Kidney (tissue), 13 donors: ENCODE measurements at regions not wholly inside any gene's neighbourhood (a gene's known extent, or its start where the extent isn't known, plus 50 kb on each side); places are given as distances from the start of the nearest gene placed in this dataset.

Source experiments
- DNase-seq, 5 donors: peaks; one replicate each; pipeline ENCODE4 v3.0.0-alpha.2; 2013 to 2020
- FAIRE-seq: peaks from 2 replicates; lab custom pipeline; 2012; peaks lifted over from hg19 to GRCh38; lab: Jason Lieb, UNC
- H3K27ac ChIP-seq, 2 donors: one replicate each; pipeline ENCODE4 v1.7.0; 2013; ENCODE audit warnings: low read depth in 2 of 2, low read length in 2 of 2, inconsistent platforms in 1 of 2
- H3K27me3 ChIP-seq: one replicate; pipeline ENCODE4 v1.7.1; 2013; ENCODE audit warnings: low read length, inconsistent platforms; ENCODE audit not compliant: control insufficient read depth, insufficient read depth
- H3K36me3 ChIP-seq, 3 donors: one replicate each; pipeline versions ENCODE4 v1.7.0 to v1.7.1; 2013; ENCODE audit warnings: low read length in 3 of 3, control low read depth in 1 of 3, inconsistent platforms in 1 of 3; ENCODE audit not compliant: insufficient read depth in 3 of 3, control insufficient read depth in 2 of 3
- H3K4me1 ChIP-seq, 3 donors: one replicate each; pipeline versions ENCODE4 v1.7.0 to v1.7.1; 2013; ENCODE audit warnings: low read length in 3 of 3, inconsistent platforms in 1 of 3, low read depth in 1 of 3; ENCODE audit not compliant: control insufficient read depth in 2 of 3, insufficient read depth in 2 of 3
- H3K4me3 ChIP-seq, 3 donors: one replicate each; pipeline versions ENCODE4 v1.7.0 to v1.8.1; 2013; ENCODE audit warnings: low read length in 3 of 3, control low read depth in 1 of 3, inconsistent platforms in 1 of 3
- H3K9ac ChIP-seq, 3 donors: one replicate each; pipeline versions ENCODE4 v1.7.0 to v1.7.1; 2013; ENCODE audit warnings: low read length in 3 of 3, control low read depth in 1 of 3, inconsistent platforms in 1 of 3
- H3K9me3 ChIP-seq, 3 donors: one replicate each; pipeline versions ENCODE4 v1.7.0 to v1.7.1; 2013; ENCODE audit warnings: low read length in 3 of 3, control low read depth in 1 of 3, inconsistent platforms in 1 of 3; ENCODE audit not compliant: control insufficient read depth in 2 of 3, insufficient read depth in 1 of 3
- CTCF ChIP-seq: IDR thresholded peaks from 3 replicates; pipeline ENCODE4 v1.5.1; 2012; ENCODE audit warnings: mild to moderate bottlenecking, moderate library complexity, borderline replicate concordance; ENCODE audit not compliant: insufficient read depth; ENCODE audit errors: extremely low read depth
- intact Hi-C: fragments of 100-400 bp; cut with DNase I; formaldehyde crosslinking; loops from one replicate; pipeline ENCODE4 v1.11.1; 2022
- donor health status: control.
- donor health status: control.
- donor health status: control.
- donor health status: control.
- donor health status: control.
- donor health status: DM: yes; HTN: yes; CAD: no.
- donor health status: Normal renal cell carcinoma (clear cell type).

DNA sequence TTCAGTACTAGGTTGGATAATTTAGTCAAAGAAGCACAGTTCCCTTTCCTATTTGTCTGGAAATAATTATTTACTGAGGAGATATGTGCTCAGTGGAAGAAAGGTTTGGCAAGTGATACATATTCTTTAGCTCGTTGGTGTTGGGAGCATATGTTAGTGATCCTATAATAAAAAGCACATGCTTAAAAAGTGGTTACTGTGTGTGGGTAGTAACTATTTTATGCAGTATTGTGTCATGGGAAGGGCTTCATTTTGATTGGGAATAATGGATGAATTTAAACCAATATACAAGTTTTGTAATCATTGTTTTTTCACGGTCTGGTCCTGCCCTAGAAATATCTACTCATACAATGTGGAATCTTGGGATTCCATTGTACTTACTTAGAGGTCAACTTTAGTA is 188.7 kb upstream of the PPP1R3A start:
- no peaks in the 10 kb centered on the region for H3K9me3 ChIP-seq
- H3K4me1 ChIP-seq: no peaks in the 10 kb centered on the region
- no peaks in the 10 kb centered on the region for H3K36me3 ChIP-seq
- no peak overlapping the region for H3K4me3 ChIP-seq
- no peak for DNase-seq
- no peak for TF ChIP-seq CTCF
- no peak overlapping the region for H3K9ac ChIP-seq
- no peaks in the 10 kb centered on the region for H3K27me3 ChIP-seq
- intact Hi-C loops: no loop called here
- no peak for FAIRE-seq
- H3K27ac ChIP-seq: no peak overlapping the region

DNA sequence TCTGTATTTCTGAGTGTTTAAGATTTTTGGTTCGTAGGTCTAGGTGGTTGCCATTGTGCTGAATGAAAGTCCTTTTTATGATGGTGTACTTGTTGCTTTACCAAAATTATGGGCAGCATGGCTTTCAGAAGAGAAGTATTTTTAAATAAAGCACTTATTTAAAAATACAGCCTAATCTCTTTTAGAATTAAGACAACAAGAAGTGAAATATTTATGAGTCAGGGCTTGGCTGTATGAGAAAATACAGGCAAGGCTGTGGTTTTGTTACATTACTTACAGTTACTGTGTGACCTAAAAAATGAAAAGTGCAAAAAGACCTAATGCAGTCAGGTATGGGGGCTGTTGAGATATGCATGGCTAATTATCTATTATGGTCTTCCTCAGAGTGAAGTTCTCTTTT is 185.2 kb upstream of the PPP1R3A start:
- Histone ChIP-seq H3K27ac (no peak overlapping the region), H3K36me3 (no peaks in the 10 kb centered on the region), H3K27me3 (no peaks in the 10 kb centered on the region), H3K4me3 (no peak overlapping the region), H3K9me3 (no peaks in the 10 kb centered on the region), H3K4me1 (no peaks in the 10 kb centered on the region), H3K9ac (no peak overlapping the region)
- intact Hi-C loops: no loop called here
- TF ChIP-seq CTCF: no peak
- no peak for FAIRE-seq
- DNase-seq: no peak

DNA sequence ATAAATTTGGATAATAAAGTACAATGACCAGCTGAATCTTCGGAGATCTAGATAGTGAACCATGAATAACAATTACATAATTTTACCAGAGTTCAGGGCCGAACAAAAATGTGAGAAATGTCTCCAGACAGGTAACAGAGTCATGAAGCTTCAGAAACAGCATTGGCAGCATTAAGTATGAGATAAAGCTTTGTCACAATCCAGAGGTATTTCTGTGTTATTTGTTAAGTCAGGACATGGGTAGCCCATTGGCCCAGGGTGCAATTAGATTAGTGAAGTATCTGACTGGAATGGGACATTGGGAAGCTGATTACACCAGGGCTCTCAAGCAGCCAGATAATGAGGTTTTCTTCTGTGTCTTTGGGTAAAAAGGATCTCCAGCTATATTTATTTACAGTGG is 184.2 kb upstream of the PPP1R3A start:
- H3K27ac ChIP-seq: no peak overlapping the region
- no peak for TF ChIP-seq CTCF
- H3K4me3 ChIP-seq: no peak overlapping the region
- DNase-seq (no peak), FAIRE-seq (no peak)
- no peaks in the 10 kb centered on the region for H3K9me3 ChIP-seq
- no peaks in the 10 kb centered on the region for H3K27me3 ChIP-seq
- intact Hi-C loops: no loop called here
- no peak overlapping the region for H3K9ac ChIP-seq
- no peaks in the 10 kb centered on the region for H3K36me3 ChIP-seq
- H3K4me1 ChIP-seq: no peaks in the 10 kb centered on the region

DNA sequence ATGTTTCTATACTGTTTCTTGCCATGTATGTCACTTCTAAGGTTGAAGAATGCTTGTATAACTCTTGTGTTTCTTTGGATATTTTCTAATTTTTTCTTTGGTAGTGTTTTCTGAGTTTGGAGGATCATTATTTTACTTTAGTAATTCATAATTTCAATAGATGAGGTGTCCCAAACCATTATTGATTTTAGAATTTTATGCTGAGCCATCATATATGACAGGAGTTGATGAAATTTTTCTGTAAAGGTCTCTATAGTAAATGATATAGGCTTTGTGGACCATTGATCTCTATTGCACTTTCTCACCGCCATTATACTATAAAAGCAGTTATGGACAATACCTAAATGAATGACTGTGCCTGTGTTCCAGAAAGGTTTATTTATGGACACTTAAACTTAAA is 183.3 kb upstream of the PPP1R3A start:
- no peak for TF ChIP-seq CTCF
- FAIRE-seq: no peak

More for the DNA sequence above, 183.3 kb upstream of the PPP1R3A start:
- no peaks in the 10 kb centered on the region for H3K36me3 ChIP-seq
- no peaks in the 10 kb centered on the region for H3K4me1 ChIP-seq
- no peaks in the 10 kb centered on the region for H3K27me3 ChIP-seq
- DNase-seq: no peak
- no peak overlapping the region for H3K27ac ChIP-seq
- intact Hi-C loops: no loop called here
- H3K9me3 ChIP-seq: no peaks in the 10 kb centered on the region
- no peak overlapping the region for H3K4me3 ChIP-seq
- H3K9ac ChIP-seq: no peak overlapping the region
